ENCODE measurements at regions not wholly inside any gene's neighbourhood (a gene's known extent, or its start where the extent isn't known, plus 50 kb on each side); places are given as distances from the start of the nearest gene placed in this dataset.

DNA sequence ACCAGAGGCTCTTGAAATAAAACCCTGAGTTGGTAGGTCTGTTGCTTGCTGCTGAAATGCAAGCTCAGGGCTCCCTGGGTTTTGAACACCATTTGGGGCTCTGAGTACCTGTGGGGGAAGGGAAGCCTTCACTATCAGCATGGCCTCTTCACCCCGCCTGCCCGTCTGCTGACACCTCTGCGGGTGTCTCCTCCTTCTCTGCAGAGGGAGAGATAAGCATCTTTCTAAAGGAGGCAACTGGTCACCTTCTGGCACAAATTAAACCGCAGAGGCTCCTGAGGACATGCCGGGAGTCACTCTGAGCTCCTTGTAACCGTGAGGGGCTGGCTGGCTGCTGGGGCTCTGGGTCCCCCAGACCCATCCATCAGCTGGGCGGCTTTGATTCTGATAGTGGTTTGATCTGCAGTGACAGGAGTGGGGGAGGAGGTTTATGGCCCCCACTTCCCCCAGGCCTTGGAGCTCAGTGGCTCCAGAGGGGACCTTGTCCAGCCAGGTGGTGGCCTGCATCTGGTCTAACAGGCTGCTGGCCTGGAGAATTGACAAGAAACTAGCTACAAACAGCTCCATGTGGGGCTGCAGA lies 123.5 kb downstream of the IRF8 start:
- Histone ChIP-seq H3K27me3 (peaks cover 0 to 34% of the 10 kb centered on the region in 2 donors), H3K4me3 (no peak overlapping the region)
- intact Hi-C loops (cut with DNase I) = no loop called here

DNA sequence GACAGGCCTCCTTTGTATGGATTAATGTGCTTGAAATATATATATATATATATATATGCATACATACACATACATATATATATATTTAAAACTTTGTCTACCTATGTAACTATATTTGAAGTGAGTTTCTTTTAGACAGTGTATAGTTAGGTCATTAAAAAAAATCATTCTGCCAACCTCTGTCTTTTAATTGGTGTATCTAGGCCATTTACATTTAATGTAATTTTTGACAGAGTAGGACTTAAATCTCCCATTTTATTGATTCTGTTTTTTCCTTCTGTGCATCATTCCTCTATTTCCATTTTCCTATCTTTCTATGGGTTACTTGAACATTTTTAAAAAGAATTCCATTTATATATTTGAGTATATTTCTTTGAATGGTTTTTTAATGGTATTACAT lies 125.2 kb downstream of the IRF8 start:
- intact Hi-C loops (cut with DNase I) = no loop called here
- no peaks in the 10 kb centered on the region for H3K36me3 ChIP-seq
- peaks cover 0 to 29% of the 10 kb centered on the region in 2 donors for H3K27me3 ChIP-seq
- H3K9me3 ChIP-seq = peaks cover 0 to 27% of the 10 kb centered on the region in 2 donors
- no peak for DNase-seq
- no peak overlapping the region for H3K27ac ChIP-seq
- ATAC-seq = no peak
- no peaks in the 10 kb centered on the region for H3K4me1 ChIP-seq
- no peak overlapping the region for H3K4me3 ChIP-seq
- TF ChIP-seq, protein P1, sequence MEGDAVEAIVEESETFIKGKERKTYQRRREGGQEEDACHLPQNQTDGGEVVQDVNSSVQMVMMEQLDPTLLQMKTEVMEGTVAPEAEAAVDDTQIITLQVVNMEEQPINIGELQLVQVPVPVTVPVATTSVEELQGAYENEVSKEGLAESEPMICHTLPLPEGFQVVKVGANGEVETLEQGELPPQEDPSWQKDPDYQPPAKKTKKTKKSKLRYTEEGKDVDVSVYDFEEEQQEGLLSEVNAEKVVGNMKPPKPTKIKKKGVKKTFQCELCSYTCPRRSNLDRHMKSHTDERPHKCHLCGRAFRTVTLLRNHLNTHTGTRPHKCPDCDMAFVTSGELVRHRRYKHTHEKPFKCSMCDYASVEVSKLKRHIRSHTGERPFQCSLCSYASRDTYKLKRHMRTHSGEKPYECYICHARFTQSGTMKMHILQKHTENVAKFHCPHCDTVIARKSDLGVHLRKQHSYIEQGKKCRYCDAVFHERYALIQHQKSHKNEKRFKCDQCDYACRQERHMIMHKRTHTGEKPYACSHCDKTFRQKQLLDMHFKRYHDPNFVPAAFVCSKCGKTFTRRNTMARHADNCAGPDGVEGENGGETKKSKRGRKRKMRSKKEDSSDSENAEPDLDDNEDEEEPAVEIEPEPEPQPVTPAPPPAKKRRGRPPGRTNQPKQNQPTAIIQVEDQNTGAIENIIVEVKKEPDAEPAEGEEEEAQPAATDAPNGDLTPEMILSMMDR (IDR thresholded peaks at IDR 0.05) = no peak

More for the DNA sequence above, 123.5 kb downstream of the IRF8 start:
- Histone ChIP-seq H3K4me1 (peaks cover 5% of the 10 kb centered on the region in 2 donors), H3K9me3 (peaks cover 0 to 29% of the 10 kb centered on the region in 2 donors), H3K36me3 (no peaks in the 10 kb centered on the region), H3K27ac (no peak overlapping the region)
- TF ChIP-seq, protein P1 (IDR thresholded peaks at IDR 0.05) = no peak
- peak in 1 of 4 donors; percentile 27 for DNase-seq
- ATAC-seq = no peak

DNA sequence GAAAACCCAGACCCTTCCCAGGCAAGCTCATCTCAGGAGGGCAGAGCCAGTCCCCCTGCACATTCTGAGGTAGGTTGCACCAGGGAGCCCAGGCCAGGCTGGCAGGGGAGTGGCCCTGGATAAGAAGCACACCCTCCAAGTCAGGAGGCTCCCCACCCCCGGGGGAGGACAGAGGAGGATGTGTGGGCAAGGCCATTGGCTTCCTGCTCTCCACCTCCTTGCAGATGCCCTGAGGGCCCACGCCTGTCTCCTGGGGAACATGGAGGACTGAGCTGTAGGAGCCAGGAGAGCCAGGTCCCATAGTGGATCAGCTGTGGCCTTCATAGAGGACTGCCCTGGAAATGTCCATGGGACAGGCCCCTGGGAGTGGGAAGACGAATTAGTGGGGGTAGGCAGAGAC lies 126.7 kb downstream of the IRF8 start:
- peak in 1 of 4 donors; percentile 27 for DNase-seq

DNA sequence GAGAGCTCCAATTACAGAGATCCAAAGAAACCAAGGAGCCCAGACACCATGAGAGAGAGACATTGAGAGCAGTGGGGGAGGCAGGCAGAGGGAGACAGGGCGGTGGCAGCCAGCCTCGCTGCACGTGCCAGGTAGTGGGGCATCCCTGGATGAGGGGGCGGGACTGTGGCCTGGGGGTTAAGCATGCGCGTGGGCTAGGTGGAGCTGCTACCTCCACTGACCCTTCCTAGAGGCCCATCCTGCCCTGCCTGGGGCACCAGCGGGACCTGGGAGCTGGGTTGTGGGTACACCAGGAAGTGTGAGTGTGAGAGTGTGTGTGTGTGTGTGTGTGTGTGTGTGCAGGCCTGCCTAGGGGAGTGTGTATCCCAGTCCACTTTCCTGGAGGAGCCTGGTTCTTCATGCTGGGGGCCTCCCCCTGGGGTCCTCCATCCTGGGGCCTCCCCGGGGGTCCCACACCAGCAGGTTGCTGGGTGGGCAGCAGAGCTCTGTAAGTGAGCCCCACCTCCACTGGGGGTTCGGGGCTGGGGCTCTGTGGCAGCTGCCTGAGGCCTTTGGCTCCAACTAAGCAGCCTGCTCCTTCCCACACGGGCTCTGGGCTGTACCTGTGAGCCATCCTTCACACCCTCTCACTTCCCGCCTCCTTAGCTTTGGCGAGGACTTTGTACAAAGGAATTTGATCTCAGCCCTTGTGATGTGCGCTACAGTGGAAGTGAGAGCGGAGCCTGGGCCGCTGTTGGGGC lies 127.4 kb downstream of the IRF8 start:
- Histone ChIP-seq H3K4me1 (no peaks in the 10 kb centered on the region), H3K4me3 (no peak overlapping the region), H3K27ac (no peak overlapping the region), H3K27me3 (peaks cover 0 to 26% of the 10 kb centered on the region in 2 donors), H3K36me3 (no peaks in the 10 kb centered on the region), H3K9me3 (peaks cover 0 to 18% of the 10 kb centered on the region in 2 donors)
- DNase-seq (peak in 1 of 4 donors; percentile 22), ATAC-seq (no peak)
- intact Hi-C loops (cut with DNase I) = no loop called here
- TF ChIP-seq, protein P1 (IDR thresholded peaks at IDR 0.05) = no peak

More for the DNA sequence above, 126.7 kb downstream of the IRF8 start:
- Histone ChIP-seq H3K4me1 (no peaks in the 10 kb centered on the region), H3K36me3 (no peaks in the 10 kb centered on the region), H3K27me3 (peaks cover 0 to 27% of the 10 kb centered on the region in 2 donors), H3K9me3 (peaks cover 0 to 18% of the 10 kb centered on the region in 2 donors), H3K27ac (no peak overlapping the region), H3K4me3 (no peak overlapping the region)
- TF ChIP-seq, protein P1 (IDR thresholded peaks at IDR 0.05) = no peak
- intact Hi-C loops (cut with DNase I) = no loop called here
- no peak for ATAC-seq

DNA sequence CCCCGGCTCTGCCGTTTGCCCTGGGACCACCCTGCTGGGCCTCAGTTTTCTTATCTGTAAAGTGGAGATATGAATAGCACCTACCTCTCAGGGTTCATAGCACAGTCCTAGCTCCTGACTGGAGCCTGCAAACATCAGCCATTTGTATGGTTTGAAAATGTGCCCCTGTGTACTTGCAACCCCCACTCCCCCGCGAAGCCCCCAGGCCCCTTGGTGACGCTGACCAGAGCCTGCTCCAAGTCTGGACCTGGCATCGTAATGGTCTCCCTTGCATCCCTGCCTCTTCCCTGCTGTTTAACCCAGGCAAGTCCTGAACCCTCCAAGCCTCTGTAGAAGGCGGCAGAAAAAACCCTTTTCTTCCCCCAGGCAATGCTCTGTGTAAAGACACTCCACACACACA lies 128.0 kb downstream of the IRF8 start:
- TF ChIP-seq, protein P1 (IDR thresholded peaks at IDR 0.05) = no peak
- intact Hi-C loops (cut with DNase I) = no loop called here
- Histone ChIP-seq H3K4me1 (no peaks in the 10 kb centered on the region), H3K27me3 (peaks cover 0 to 26% of the 10 kb centered on the region in 2 donors), H3K9me3 (peaks cover 0 to 18% of the 10 kb centered on the region in 2 donors), H3K4me3 (no peak overlapping the region), H3K36me3 (no peaks in the 10 kb centered on the region), H3K27ac (no peak overlapping the region)
- no peak for ATAC-seq
- DNase-seq = peak in 1 of 4 donors; percentile 6
